Stimulated activated CD8-positive, alpha-beta memory T cell treated with anti-CD3 and anti-CD28 coated beads, Interleukin-15, amount 100 ng/mL, for 4 hours (primary cell): ENCODE measurements at regions not wholly inside any gene's neighbourhood (a gene's known extent, or its start where the extent isn't known, plus 50 kb on each side); places are given as distances from the start of the nearest gene placed in this dataset.
"Not testable (repeated sequence)": the region's sequence is repeated elsewhere in the genome, so short reads cannot be mapped to it uniquely, and the experiment has no call there.

ENCODE experiments used
- DNase-seq, 2 donors: peaks; one replicate each; pipeline ENCODE4 v3.0.0-alpha.2; 2020; ENCODE audit warnings: low read depth in 2 of 2

- DNase-seq: no peak
These were observed 164.0 kb upstream of the PZP start for GRCh38 chr12:9372202-9372601.

- DNase-seq: no peak
These were observed 159.6 kb upstream of the PZP start for GRCh38 chr12:9367828-9368227.

GRCh38 chr12:9367201-9367600 is 159.0 kb upstream of the PZP start:
- no peak for DNase-seq

- no peak for DNase-seq
These were observed 157.1 kb upstream of the PZP start for GRCh38 chr12:9365296-9365695.

GRCh38 chr12:9364224-9365176 is 156.3 kb upstream of the PZP start:
- DNase-seq: peak in 1 of 2 donors; percentile 1

- no peak for DNase-seq
These were observed 154.9 kb upstream of the PZP start for GRCh38 chr12:9363145-9363544.

- no peak for DNase-seq
These were observed 153.7 kb upstream of the PZP start for GRCh38 chr12:9361879-9362326.

GRCh38 chr12:9354009-9354754 is 146.0 kb upstream of the PZP start:
- not testable (repeated sequence) for DNase-seq

GRCh38 chr12:9351136-9351535 is 142.9 kb upstream of the PZP start:
- no peak for DNase-seq

GRCh38 chr12:9349888-9350885 is 142.0 kb upstream of the PZP start:
- DNase-seq: no peak

GRCh38 chr12:9348906-9349518 is 140.8 kb upstream of the PZP start:
- no peak for DNase-seq

GRCh38 chr12:9347328-9348127 is 139.3 kb upstream of the PZP start:
- DNase-seq: no peak

- DNase-seq: no peak
These were observed 138.7 kb upstream of the PZP start for GRCh38 chr12:9346866-9347327.

GRCh38 chr12:9345171-9345570 is 137.0 kb upstream of the PZP start:
- DNase-seq: no peak

- DNase-seq: no peak
These were observed 136.3 kb upstream of the PZP start for GRCh38 chr12:9344541-9344940.

GRCh38 chr12:9343731-9344130 is 135.5 kb upstream of the PZP start:
- DNase-seq: no peak

- no peak for DNase-seq
These were observed 134.6 kb upstream of the PZP start for GRCh38 chr12:9342614-9343353.

GRCh38 chr12:9341260-9341585 is 133.0 kb upstream of the PZP start:
- DNase-seq: no peak

GRCh38 chr12:9340422-9341259 is 132.4 kb upstream of the PZP start:
- no peak for DNase-seq
